Neural progenitor cell (in vitro differentiated cells): ENCODE measurements at regions not wholly inside any gene's neighbourhood (a gene's known extent, or its start where the extent isn't known, plus 50 kb on each side); places are given as distances from the start of the nearest gene placed in this dataset.
"Not testable (repeated sequence)": the region's sequence is repeated elsewhere in the genome, so short reads cannot be mapped to it uniquely, and the experiment has no call there.

Experiments used
- DNase-seq: peaks from one replicate; pipeline ENCODE4 v3.0.0-alpha.2; 2016; ENCODE audit warnings: low spot score
- H2AFZ ChIP-seq: fragments of 200-600 bp; sonication (generic); replicated peaks from 2 replicates; pipeline ENCODE4 v1.6.1; 2016; ENCODE audit warnings: antibody characterized with exemption
- H3F3A ChIP-seq: fragments of 200-600 bp; sonication (generic); 2 replicates; pipeline ENCODE4 v1.6.1; 2016; ENCODE audit warnings: antibody characterized with exemption, low read depth
- H3K27ac ChIP-seq: fragments of 200-600 bp; sonication (generic); 2 replicates; pipeline ENCODE4 v1.5.1; 2016; ENCODE audit warnings: mild to moderate bottlenecking
- H3K27me3 ChIP-seq: fragments of 200-600 bp; sonication (generic); 2 replicates; pipeline ENCODE4 v1.6.1; 2016; ENCODE audit warnings: mild to moderate bottlenecking, moderate library complexity
- H3K36me3 ChIP-seq: fragments of 200-600 bp; sonication (generic); 2 replicates; pipeline ENCODE4 v1.5.1; 2016
- H3K4me1 ChIP-seq: fragments of 200-600 bp; sonication (generic); 2 replicates; pipeline ENCODE4 v1.6.1; 2016; ENCODE audit warnings: mixed run types
- H3K4me2 ChIP-seq: fragments of 200-600 bp; sonication (generic); 2 replicates; pipeline ENCODE4 v1.6.1; 2016
- H3K4me3 ChIP-seq: fragments of 200-600 bp; sonication (generic); 2 replicates; pipeline ENCODE4 v1.5.1; 2016
- H3K79me2 ChIP-seq: fragments of 200-600 bp; sonication (generic); 2 replicates; pipeline ENCODE4 v1.6.1; 2016; ENCODE audit warnings: low read depth
- H3K9ac ChIP-seq: fragments of 200-600 bp; sonication (generic); 2 replicates; pipeline ENCODE4 v1.6.1; 2016
- H3K9me3 ChIP-seq: fragments of 200-600 bp; sonication (generic); 2 replicates; pipeline ENCODE4 v1.5.1; 2016; ENCODE audit warnings: low read depth
- H4K20me1 ChIP-seq: fragments of 200-600 bp; sonication (generic); 2 replicates; pipeline ENCODE4 v1.6.1; 2016; ENCODE audit warnings: low read depth
- H3K27ac Mint-ChIP-seq: 3 replicates; pipeline ENCODE4 v1.8.0; 2021; ENCODE audit warnings: mixed read lengths
- H3K27me3 Mint-ChIP-seq: 2 replicates; pipeline ENCODE4 v1.8.0; 2022; ENCODE audit warnings: low read depth, mild to moderate bottlenecking, inconsistent platforms, moderate library complexity, mixed read lengths; ENCODE audit not compliant: insufficient read depth
- H3K36me3 Mint-ChIP-seq: 3 replicates; pipeline ENCODE4 v1.8.0; 2021; ENCODE audit warnings: mixed read lengths
- H3K4me1 Mint-ChIP-seq: 3 replicates; pipeline ENCODE4 v1.8.0; 2021; ENCODE audit warnings: mixed read lengths
- H3K4me3 Mint-ChIP-seq: 3 replicates; pipeline ENCODE4 v1.8.0; 2021; ENCODE audit warnings: mild to moderate bottlenecking, moderate library complexity, mixed read lengths
- H3K9me3 Mint-ChIP-seq: 3 replicates; pipeline ENCODE4 v1.8.0; 2020; ENCODE audit warnings: mixed read lengths
- CTCF ChIP-seq: fragments of 200-600 bp; sonication (generic); IDR thresholded peaks from 2 replicates; pipeline ENCODE4 v1.5.1; 2017; ENCODE audit warnings: antibody characterized with exemption, mild to moderate bottlenecking
- EZH2phosphoT487 ChIP-seq: fragments of 200-600 bp; sonication (generic); IDR thresholded peaks from 2 replicates; pipeline ENCODE4 v1.6.1; 2017; ENCODE audit warnings: antibody characterized with exemption

- H3K36me3 ChIP-seq = no peaks in the 10 kb centered on the region
- peaks cover 35% of the 10 kb centered on the region for H3F3A ChIP-seq
- H3K4me1 Mint-ChIP-seq = peaks cover 23% of the 10 kb centered on the region
- peak overlapping the region; percentile 75 for H3K4me3 Mint-ChIP-seq
- peak overlapping the region; percentile 70 for H3K9ac ChIP-seq
- H3K4me1 ChIP-seq = peaks cover 18% of the 10 kb centered on the region
- H3K27ac Mint-ChIP-seq = peak overlapping the region; percentile 4
- DNase-seq = peak; percentile 96
- H3K27ac ChIP-seq = peak overlapping the region; percentile 96
- H3K9me3 Mint-ChIP-seq = peaks cover 4% of the 10 kb centered on the region
- H3K36me3 Mint-ChIP-seq = no peaks in the 10 kb centered on the region
- TF ChIP-seq EZH2phosphoT487 (no peak), CTCF (peak; percentile 10)
- peaks cover 44% of the 10 kb centered on the region for H3K79me2 ChIP-seq
- H3K4me2 ChIP-seq = peak overlapping the region; percentile 77
- H3K4me3 ChIP-seq = peak overlapping the region; percentile 62
- no peaks in the 10 kb centered on the region for H3K9me3 ChIP-seq
- no peaks in the 10 kb centered on the region for H4K20me1 ChIP-seq
- H3K27me3 Mint-ChIP-seq = peaks cover 3% of the 10 kb centered on the region
- H3K27me3 ChIP-seq = no peaks in the 10 kb centered on the region
- H2AFZ ChIP-seq = no peak overlapping the region
These were observed 98.1 kb upstream of the SNRPN start for GRCh38 chr15:24856397-24857390.

GRCh38 chr15:24857763-24858162 lies 97.0 kb upstream of the SNRPN start:
- no peaks in the 10 kb centered on the region for H3K36me3 ChIP-seq
- Mint-ChIP-seq H3K4me1 (peaks cover 31% of the 10 kb centered on the region), H3K27ac (peak overlapping the region; percentile 99), H3K4me3 (peak overlapping the region; percentile 75), H3K36me3 (no peaks in the 10 kb centered on the region), H3K9me3 (peaks cover 7% of the 10 kb centered on the region), H3K27me3 (peaks cover 4% of the 10 kb centered on the region)
- peak; percentile 41 for DNase-seq
- H3K4me1 ChIP-seq = peaks cover 25% of the 10 kb centered on the region
- H3K27me3 ChIP-seq = no peaks in the 10 kb centered on the region
- no peak overlapping the region for H3K9ac ChIP-seq
- H3F3A ChIP-seq = peaks cover 40% of the 10 kb centered on the region
- no peak for TF ChIP-seq CTCF
- TF ChIP-seq EZH2phosphoT487 = no peak
- H3K79me2 ChIP-seq = peaks cover 51% of the 10 kb centered on the region
- H3K9me3 ChIP-seq = no peaks in the 10 kb centered on the region
- peak overlapping the region; percentile 62 for H3K4me3 ChIP-seq
- peak overlapping the region; percentile 96 for H3K27ac ChIP-seq
- no peaks in the 10 kb centered on the region for H4K20me1 ChIP-seq
- peak overlapping the region; percentile 77 for H3K4me2 ChIP-seq
- no peak overlapping the region for H2AFZ ChIP-seq

- Histone ChIP-seq H3K4me2 (peak overlapping the region; percentile 77), H3K4me1 (peaks cover 29% of the 10 kb centered on the region), H3K4me3 (peak overlapping the region; percentile 62), H3F3A (peaks cover 40% of the 10 kb centered on the region), H3K27ac (peak overlapping the region; percentile 96), H3K79me2 (peaks cover 53% of the 10 kb centered on the region)
- not testable (repeated sequence) for H3K27me3 ChIP-seq, DNase-seq, H3K36me3 Mint-ChIP-seq, H3K9ac ChIP-seq, H3K9me3 Mint-ChIP-seq, H4K20me1 ChIP-seq, H3K9me3 ChIP-seq, H3K36me3 ChIP-seq, H2AFZ ChIP-seq, H3K27me3 Mint-ChIP-seq
- peak overlapping the region; percentile 99 for H3K27ac Mint-ChIP-seq
- peaks cover 33% of the 10 kb centered on the region for H3K4me1 Mint-ChIP-seq
- H3K4me3 Mint-ChIP-seq = peak overlapping the region; percentile 75
These were observed 96.6 kb upstream of the SNRPN start for GRCh38 chr15:24858183-24858582.
